Heart left ventricle (tissue), 16 donors: ENCODE measurements at regions not wholly inside any gene's neighbourhood (a gene's known extent, or its start where the extent isn't known, plus 50 kb on each side); places are given as distances from the start of the nearest gene placed in this dataset.

Source experiments
- ATAC-seq, 4 donors: fragments of 200-7000 bp; cut with Tn5 transposase; one replicate each; pipeline ENCODE4 v1.9.1; 2020 to 2022; ENCODE audit warnings: moderate library complexity in 4 of 4, mild to moderate bottlenecking in 3 of 4, moderate number of reproducible peaks in 1 of 4
- DNase-seq, 5 donors: peaks; one replicate each; pipeline ENCODE4 v3.0.0-alpha.2; 2020
- H3K27ac ChIP-seq, 12 donors: fragments of 200-600 bp; sonication (generic) in 4 of 12; one replicate each; pipeline versions ENCODE4 v1.5.0 to v1.8.0; 2016 to 2022; ENCODE audit warnings: mild to moderate bottlenecking in 2 of 12
- H3K27me3 ChIP-seq, 9 donors: fragments of 200-600 bp; sonication (generic) in 2 of 9; one replicate each; pipeline versions ENCODE4 v1.5.1 to v1.8.0; 2016 to 2022; ENCODE audit warnings: mild to moderate bottlenecking in 3 of 9
- H3K36me3 ChIP-seq, 9 donors: fragments of 200-600 bp; sonication (generic) in 2 of 9; one replicate each; pipeline versions ENCODE4 v1.5.0 to v1.8.0; 2018 to 2022; ENCODE audit warnings: mild to moderate bottlenecking in 2 of 9
- H3K4me1 ChIP-seq, 12 donors: fragments of 200-600 bp; sonication (generic) in 4 of 12; one replicate each; pipeline versions ENCODE4 v1.5.0 to v1.8.0; 2016 to 2022; ENCODE audit warnings: mild to moderate bottlenecking in 3 of 12
- H3K4me3 ChIP-seq, 12 donors: fragments of 200-600 bp; sonication (generic) in 4 of 12; one replicate each; pipeline versions ENCODE4 v1.5.0 to v1.8.0; 2017 to 2022; ENCODE audit warnings: mild to moderate bottlenecking in 9 of 12, moderate library complexity in 4 of 12
- H3K9me3 ChIP-seq, 12 donors: fragments of 200-600 bp; sonication (generic) in 4 of 12; one replicate each; pipeline versions ENCODE4 v1.5.0 to v1.8.0; 2016 to 2022; ENCODE audit warnings: mild to moderate bottlenecking in 1 of 12
- POLR2A ChIP-seq, 2 donors: fragments of 450-650 bp; IDR thresholded peaks; one replicate each; pipeline ENCODE4 v1.6.1; 2017; ENCODE audit warnings: antibody characterized with exemption in 2 of 2, mild to moderate bottlenecking in 2 of 2, moderate library complexity in 2 of 2
- WGBS, 4 donors: extraction: QIAGEN DNeasy Blood & Tissue Kit in 2 of 4; methylation state at CpG; one replicate each; pipeline versions ENCODE4 v1.1.5 to v1.1.7; 2013 to 2018; 5-methylcytosine and 5-hydroxymethylcytosine counted together
- intact Hi-C, 10 donors: fragments of 100-400 bp; cut with DNase I; formaldehyde crosslinking; loops; one replicate each; pipeline versions ENCODE4 v1.11.1 to v1.14.2; 2022
- TF ChIP-seq, protein P1 (sequence below), 12 donors: fragments of 200-600 bp; sonication (generic) in 4 of 12; IDR thresholded peaks; one replicate each; pipeline versions ENCODE4 v1.5.0 to v1.8.0; 2018 to 2022; ENCODE audit warnings: antibody characterized with exemption in 12 of 12, mild to moderate bottlenecking in 5 of 12
- donor health status: ischemic (EF 13 %, LVEDD 7.1; RV severe dilation, severe dysfunction).
- donor health status: healthy with polysubstance abuse.
- donor health status: DM: no; HTN: yes; CAD: no.
- donor health status: DM: no; HTN: no; CAD: no.
- donor health status: ischemic (EF 25% LVEDD 6.9; RV normal size, moderate dysfunction).
- donor health status: ischemic (EF 25% LVEDD 5.7; RV mildly dilated, moderate dysfunction).
- donor health status: healthy.
- donor health status: DM: yes; HTN: yes; CAD: no.
- donor health status: ischemic (EF 35%, LVEDD 5.7; RV mildly dilated, moderate dysfunction).
- donor health status: nonischemic (EF 11% LVEDD 7.7; RV severe dilation, severe dysfunction).
- donor health status: DM: yes; HTN: yes; CAD: no.
- donor health status: PGD.
- donor health status: ischemic (EF 29% LVEDD 5.4; RV normal size, mild dysfunction).
- donor health status: nonischemic (EF 23%, LVEDD 6.1; RV moderate dilation, normal function).

DNA sequence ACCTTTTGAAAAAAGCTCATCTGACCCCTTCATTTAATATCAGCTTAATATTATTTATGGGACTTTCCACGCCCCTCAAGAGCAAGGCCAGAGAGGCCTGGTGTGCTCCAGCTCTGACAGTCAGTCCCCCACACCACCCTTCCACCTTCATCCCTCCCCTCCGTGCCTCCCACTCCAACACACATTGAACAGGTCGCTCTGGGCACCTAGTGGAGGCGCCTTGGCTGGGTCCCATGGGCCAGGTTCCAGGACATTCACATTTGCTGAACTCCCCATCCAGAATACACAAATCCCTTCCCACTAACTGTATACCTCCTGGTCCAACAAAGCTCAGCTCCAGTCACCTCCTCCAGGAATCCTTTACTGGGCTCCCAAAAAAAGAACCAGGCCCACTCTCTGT lies 137.5 kb downstream of the BCOR start:
- DNase-seq (no peak), ATAC-seq (no peak)
- H3K27me3 ChIP-seq: peaks cover 0 to 5% (median 0%) of the 10 kb centered on the region in 9 donors
- H3K4me1 ChIP-seq: peaks cover 0 to 10% (median 0%) of the 10 kb centered on the region in 12 donors
- TF ChIP-seq, protein P1, sequence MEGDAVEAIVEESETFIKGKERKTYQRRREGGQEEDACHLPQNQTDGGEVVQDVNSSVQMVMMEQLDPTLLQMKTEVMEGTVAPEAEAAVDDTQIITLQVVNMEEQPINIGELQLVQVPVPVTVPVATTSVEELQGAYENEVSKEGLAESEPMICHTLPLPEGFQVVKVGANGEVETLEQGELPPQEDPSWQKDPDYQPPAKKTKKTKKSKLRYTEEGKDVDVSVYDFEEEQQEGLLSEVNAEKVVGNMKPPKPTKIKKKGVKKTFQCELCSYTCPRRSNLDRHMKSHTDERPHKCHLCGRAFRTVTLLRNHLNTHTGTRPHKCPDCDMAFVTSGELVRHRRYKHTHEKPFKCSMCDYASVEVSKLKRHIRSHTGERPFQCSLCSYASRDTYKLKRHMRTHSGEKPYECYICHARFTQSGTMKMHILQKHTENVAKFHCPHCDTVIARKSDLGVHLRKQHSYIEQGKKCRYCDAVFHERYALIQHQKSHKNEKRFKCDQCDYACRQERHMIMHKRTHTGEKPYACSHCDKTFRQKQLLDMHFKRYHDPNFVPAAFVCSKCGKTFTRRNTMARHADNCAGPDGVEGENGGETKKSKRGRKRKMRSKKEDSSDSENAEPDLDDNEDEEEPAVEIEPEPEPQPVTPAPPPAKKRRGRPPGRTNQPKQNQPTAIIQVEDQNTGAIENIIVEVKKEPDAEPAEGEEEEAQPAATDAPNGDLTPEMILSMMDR (IDR thresholded peaks at IDR 0.05): no peak
- no peak for TF ChIP-seq POLR2A (IDR thresholded peaks at IDR 0.05)
- intact Hi-C loops: no loop called here
- H3K27ac ChIP-seq: no peak overlapping the region
- peaks cover 0 to 7% (median 0%) of the 10 kb centered on the region in 12 donors for H3K9me3 ChIP-seq
- 62 to 79% (median 70%) methylated on average over 4 of the region's 4 CpGs for WGBS, 4 donors
- H3K36me3 ChIP-seq: no peaks in the 10 kb centered on the region
- H3K4me3 ChIP-seq: no peak overlapping the region

DNA sequence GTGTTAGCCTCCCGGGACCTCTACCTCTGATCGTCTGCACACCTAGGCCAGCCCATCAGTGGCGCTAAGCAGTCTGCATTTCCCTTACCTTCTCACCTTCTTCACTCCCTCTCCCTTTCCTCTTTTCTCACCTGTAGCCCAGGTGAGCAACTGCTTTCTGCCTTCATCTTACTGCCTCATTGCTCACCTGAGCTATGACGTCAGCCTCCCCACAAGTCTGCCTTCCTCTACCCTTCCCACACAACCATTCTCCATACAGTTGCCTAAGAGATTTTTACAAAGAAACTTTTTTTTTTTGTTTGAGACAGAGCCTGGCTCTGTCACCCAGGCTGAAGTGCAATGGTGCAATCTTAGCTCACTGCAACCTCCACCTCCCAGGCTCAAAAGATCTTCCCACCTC lies 136.3 kb downstream of the BCOR start:
- Histone ChIP-seq H3K27me3 (peaks cover 0 to 5% (median 0%) of the 10 kb centered on the region in 9 donors), H3K36me3 (no peaks in the 10 kb centered on the region), H3K4me3 (no peak overlapping the region), H3K4me1 (peaks cover 0 to 10% (median 0%) of the 10 kb centered on the region in 12 donors), H3K9me3 (peaks cover 0 to 15% (median 0%) of the 10 kb centered on the region in 12 donors), H3K27ac (no peak overlapping the region)
- ATAC-seq: no peak
- WGBS, 4 donors: 76 to 93% (median 88%) methylated on average over 4 of the region's 4 CpGs
- no peak for TF ChIP-seq POLR2A (IDR thresholded peaks at IDR 0.05)
- TF ChIP-seq, protein P1 (IDR thresholded peaks at IDR 0.05): no peak
- intact Hi-C loops: no loop called here
- no peak for DNase-seq

DNA sequence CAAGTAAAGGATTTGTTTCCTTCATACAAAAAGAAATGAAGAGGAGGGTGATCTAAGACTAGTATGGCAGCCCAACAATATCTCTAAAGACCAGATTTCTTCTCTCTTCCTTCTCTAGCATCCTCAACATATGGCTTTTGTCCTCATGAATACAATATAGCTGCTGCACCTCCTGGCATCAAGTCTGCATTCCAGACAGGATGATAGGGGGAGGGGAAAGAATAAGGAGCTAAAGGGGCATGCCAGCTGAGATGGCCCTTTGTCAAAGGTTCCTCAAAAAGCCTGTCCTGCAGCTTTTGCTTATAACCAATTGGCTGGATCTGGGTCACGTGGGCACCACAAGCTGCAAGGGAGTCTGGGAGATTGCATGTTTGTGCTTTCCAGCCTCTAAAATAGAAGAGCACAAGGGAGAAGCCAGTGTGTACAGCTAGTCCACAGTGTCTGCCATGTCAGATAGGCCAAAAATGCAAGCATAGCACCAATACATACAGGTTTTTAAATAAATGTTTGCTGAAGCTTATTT lies 132.6 kb downstream of the BCOR start:
- Histone ChIP-seq H3K36me3 (no peaks in the 10 kb centered on the region), H3K27ac (no peak overlapping the region), H3K9me3 (peaks cover 0 to 15% (median 0%) of the 10 kb centered on the region in 12 donors), H3K4me3 (no peak overlapping the region), H3K4me1 (peaks cover 0 to 9% (median 0%) of the 10 kb centered on the region in 12 donors), H3K27me3 (peaks cover 0 to 5% (median 0%) of the 10 kb centered on the region in 9 donors)
- intact Hi-C loops: no loop called here
- no peak for DNase-seq
- ATAC-seq: no peak
- TF ChIP-seq POLR2A (IDR thresholded peaks at IDR 0.05): no peak
- TF ChIP-seq, protein P1 (IDR thresholded peaks at IDR 0.05): no peak
- 53 to 100% (median 91%) methylated on average over 1 of the region's 1 CpG for WGBS, 4 donors

DNA sequence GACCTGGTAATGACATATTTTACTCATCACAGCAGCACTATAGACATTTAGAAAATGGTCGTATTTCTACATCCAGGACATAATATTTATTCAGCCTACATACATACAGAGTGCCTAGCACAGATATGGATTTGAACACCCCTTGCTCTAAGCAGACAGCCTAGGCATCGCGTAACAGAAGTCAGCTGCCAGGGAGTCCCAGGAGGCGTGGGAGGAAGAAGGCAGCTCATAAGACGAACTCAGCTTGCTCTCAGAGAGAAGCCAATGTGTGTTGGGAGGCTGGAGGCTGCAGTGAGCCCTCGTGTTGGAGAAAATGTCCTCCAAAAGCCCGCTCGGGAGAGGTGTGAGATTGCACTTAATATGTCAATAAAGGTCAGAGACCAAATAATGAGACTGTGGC lies 131.6 kb downstream of the BCOR start:
- H3K27me3 ChIP-seq: peaks cover 0 to 5% (median 0%) of the 10 kb centered on the region in 9 donors
- no peaks in the 10 kb centered on the region for H3K36me3 ChIP-seq
- H3K4me3 ChIP-seq: no peak overlapping the region
- intact Hi-C loops: no loop called here
- 65 to 71% (median 69%) methylated on average over 8 of the region's 8 CpGs for WGBS, 4 donors
- ATAC-seq: no peak
- no peak overlapping the region for H3K27ac ChIP-seq
- H3K9me3 ChIP-seq: peaks cover 0 to 15% (median 0%) of the 10 kb centered on the region in 12 donors
- no peak for DNase-seq
- peaks cover 0 to 13% (median 0%) of the 10 kb centered on the region in 12 donors for H3K4me1 ChIP-seq
- TF ChIP-seq POLR2A (IDR thresholded peaks at IDR 0.05): no peak
- TF ChIP-seq, protein P1 (IDR thresholded peaks at IDR 0.05): no peak
